Activated naive CD4-positive, alpha-beta T cell treated with anti-CD3 and anti-CD28 coated beads, Interleukin-2, amount 50 U/mL, for 24 hours (primary cell): ENCODE measurements at regions not wholly inside any gene's neighbourhood (a gene's known extent, or its start where the extent isn't known, plus 50 kb on each side); places are given as distances from the start of the nearest gene placed in this dataset.

Experiments used
- H3K27ac Mint-ChIP-seq: one replicate; pipeline ENCODE4 v1.8.0; 2021; ENCODE audit warnings: mild to moderate bottlenecking, mixed read lengths
- H3K27me3 Mint-ChIP-seq: one replicate; pipeline ENCODE4 v1.8.0; 2021; ENCODE audit warnings: mixed read lengths
- H3K36me3 Mint-ChIP-seq: one replicate; pipeline ENCODE4 v1.8.0; 2021; ENCODE audit warnings: mixed read lengths
- H3K4me1 Mint-ChIP-seq: one replicate; pipeline ENCODE4 v1.8.0; 2021; ENCODE audit warnings: mixed read lengths
- H3K4me3 Mint-ChIP-seq: one replicate; pipeline ENCODE4 v1.8.0; 2021; ENCODE audit warnings: mild to moderate bottlenecking, mixed read lengths
- H3K9me3 Mint-ChIP-seq: one replicate; pipeline ENCODE4 v1.8.0; 2021; ENCODE audit warnings: mixed read lengths

DNA sequence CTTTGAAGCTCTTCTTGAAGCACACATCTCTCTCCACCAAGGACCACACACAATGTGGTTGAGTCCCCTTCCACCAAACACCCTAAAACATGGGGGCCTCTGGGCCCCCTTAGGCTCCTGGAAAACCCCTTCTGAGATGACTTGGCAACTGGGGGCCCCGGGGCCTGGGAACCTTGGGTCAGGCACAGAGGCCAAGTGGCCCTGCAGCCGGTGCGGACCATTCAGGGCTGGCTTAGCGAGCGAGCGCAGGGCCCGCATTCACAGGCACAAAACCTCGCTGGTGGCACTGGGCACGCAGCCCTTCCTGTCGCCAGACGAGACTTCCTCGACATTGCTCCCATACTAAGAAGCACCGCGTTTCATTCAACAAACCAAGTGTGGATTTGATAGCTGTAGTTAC, 111.2 kb upstream of the ID2 start:
- Mint-ChIP-seq H3K27ac (no peak overlapping the region), H3K4me3 (no peak overlapping the region), H3K27me3 (no peaks in the 10 kb centered on the region), H3K36me3 (no peaks in the 10 kb centered on the region), H3K9me3 (no peaks in the 10 kb centered on the region), H3K4me1 (peaks cover 15% of the 10 kb centered on the region)

DNA sequence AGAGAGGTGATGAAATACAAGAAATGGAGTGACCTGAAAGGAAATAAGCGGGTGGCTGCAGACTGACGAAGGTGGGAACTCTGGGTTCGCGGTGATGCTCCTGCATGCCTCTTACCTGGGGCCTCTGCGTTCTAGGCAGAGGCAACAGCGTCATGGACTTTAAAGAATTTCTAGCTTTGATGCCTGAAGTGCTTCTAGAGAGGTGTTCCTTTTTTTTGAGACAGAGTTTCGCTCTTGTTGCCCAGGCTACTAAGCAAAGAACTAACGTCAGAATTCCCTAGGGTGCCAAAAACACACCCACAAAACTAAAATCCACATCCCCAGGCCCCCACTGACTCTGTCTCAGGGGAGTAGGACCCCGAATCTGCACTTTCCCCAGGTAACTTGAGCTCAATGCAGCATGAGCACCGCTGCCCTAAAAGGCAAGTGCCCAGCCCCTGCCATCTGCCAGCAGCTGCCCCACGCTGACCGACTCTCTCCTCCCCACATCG, 110.5 kb upstream of the ID2 start:
- Mint-ChIP-seq H3K9me3 (no peaks in the 10 kb centered on the region), H3K27ac (peak overlapping the region; percentile 46), H3K27me3 (peaks cover 3% of the 10 kb centered on the region), H3K4me3 (no peak overlapping the region), H3K36me3 (no peaks in the 10 kb centered on the region), H3K4me1 (peaks cover 22% of the 10 kb centered on the region)

DNA sequence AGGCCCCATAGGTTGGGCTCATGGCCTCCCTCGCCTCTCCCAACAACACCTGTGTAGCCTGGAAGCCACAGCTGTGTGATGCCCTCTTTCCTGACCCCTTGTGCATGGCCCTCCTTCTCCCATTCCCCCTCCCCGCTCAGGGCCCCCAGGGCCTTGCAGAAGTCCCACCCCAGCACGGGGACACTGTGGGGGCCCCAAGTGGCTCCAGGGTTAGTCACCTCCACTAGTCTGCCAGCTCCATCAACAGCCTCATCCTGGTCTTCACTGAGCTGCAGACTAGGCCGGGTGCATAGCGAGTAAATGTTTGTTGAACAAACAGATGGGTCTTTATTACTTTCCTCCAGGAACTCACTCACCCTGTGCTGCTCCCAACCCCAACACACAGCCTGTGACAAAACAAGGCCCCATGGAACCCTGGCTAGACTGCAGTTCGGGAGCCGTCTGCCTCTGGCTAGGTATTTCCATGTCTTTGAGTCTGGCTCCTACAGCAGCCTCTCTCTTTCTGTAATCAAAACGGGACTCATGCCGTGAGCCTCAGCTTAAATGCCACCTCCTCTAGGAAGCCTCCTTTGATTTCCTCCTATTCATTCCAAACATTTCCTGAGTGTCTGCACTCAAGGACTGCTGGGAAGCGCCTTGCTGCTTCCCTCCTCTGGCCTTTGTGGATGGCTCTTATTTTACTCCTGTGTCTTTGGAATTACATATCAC, 109.9 kb upstream of the ID2 start:
- Mint-ChIP-seq H3K4me1 (peaks cover 28% of the 10 kb centered on the region), H3K27me3 (peaks cover 3% of the 10 kb centered on the region), H3K36me3 (no peaks in the 10 kb centered on the region), H3K4me3 (no peak overlapping the region), H3K27ac (no peak overlapping the region), H3K9me3 (no peaks in the 10 kb centered on the region)

DNA sequence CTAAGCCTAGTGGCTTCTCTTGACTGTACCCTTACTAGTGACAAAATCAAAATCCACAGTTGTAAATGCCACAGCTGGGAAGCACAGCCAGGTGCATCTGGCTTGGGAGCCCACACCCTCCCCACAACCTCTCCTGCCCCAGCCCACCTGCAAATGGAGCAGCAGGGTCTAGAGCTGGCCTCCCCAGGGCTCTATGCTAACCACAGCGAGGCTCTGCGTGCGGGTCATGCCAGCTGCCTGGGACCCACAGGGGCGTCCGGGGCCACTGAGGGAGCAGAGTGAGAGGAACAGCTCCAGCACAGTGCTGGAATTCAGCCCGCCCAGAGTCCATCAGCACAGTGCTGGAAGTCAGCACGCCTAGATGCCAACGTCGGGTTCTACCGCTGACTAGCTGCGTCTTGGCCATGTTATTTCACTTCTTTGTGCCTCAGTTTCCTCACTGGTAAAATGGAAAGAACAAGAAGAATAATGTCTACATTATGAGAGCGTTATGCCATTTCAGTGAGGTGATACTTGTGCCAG, 109.1 kb upstream of the ID2 start:
- H3K4me3 Mint-ChIP-seq, result no peak overlapping the region
- no peaks in the 10 kb centered on the region for H3K9me3 Mint-ChIP-seq
- H3K27ac Mint-ChIP-seq, result no peak overlapping the region
- no peaks in the 10 kb centered on the region for H3K36me3 Mint-ChIP-seq
- H3K27me3 Mint-ChIP-seq, result peaks cover 3% of the 10 kb centered on the region
- peaks cover 33% of the 10 kb centered on the region for H3K4me1 Mint-ChIP-seq

DNA sequence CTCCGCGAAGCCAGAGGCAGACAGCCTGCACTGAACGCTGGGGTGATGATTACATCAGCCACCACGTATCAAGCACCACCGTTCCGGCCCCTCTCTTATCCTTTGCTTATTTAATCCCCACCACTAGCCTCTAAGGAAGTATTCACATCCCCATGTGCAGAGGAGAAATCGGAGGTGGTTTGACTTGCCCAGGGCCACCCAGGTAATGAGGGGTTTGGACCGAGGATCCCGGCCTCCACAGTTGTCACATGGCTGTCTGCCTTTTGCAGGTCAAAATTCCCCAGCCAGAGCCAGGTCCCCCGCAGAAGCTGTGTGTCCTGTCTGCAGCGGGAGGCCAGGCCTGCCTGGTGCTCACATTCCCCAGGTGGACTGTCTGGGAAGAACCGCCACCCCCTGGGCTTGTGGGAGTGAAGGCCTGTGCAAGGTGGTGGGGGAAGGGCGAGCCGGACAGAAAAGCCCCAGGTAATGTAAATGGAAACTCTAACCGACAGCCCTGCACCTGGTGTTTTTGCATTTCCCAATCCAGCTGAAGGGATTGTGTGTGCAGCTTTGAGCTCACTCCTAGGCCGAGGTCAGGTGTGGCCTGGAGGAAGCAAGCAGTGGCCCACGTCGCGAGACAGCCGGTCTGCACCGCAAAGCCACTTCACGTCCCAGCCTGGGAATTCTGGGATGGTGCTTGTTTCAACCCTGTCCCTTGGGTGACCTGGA, 108.5 kb upstream of the ID2 start:
- H3K27me3 Mint-ChIP-seq, result peaks cover 3% of the 10 kb centered on the region
- H3K36me3 Mint-ChIP-seq, result no peaks in the 10 kb centered on the region
- peaks cover 33% of the 10 kb centered on the region for H3K4me1 Mint-ChIP-seq

DNA sequence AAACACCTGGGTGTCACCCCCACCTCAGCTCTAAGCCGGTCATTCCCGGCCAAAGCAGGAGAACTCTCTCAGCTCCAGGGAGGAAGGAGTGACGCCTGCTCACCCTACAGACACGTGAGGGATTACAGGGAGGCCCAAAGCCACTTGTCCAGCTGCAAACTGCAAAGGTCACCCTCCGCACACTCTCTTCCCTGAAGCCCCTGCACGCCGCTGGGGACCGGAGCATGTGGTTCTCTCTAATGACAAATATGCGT, 108.0 kb upstream of the ID2 start:
- Mint-ChIP-seq H3K27ac (peak overlapping the region; percentile 46), H3K9me3 (no peaks in the 10 kb centered on the region), H3K4me1 (peaks cover 33% of the 10 kb centered on the region), H3K27me3 (peaks cover 3% of the 10 kb centered on the region), H3K36me3 (no peaks in the 10 kb centered on the region), H3K4me3 (no peak overlapping the region)

More for the DNA sequence above, 108.5 kb upstream of the ID2 start:
- Mint-ChIP-seq H3K27ac (no peak overlapping the region), H3K9me3 (no peaks in the 10 kb centered on the region), H3K4me3 (no peak overlapping the region)

DNA sequence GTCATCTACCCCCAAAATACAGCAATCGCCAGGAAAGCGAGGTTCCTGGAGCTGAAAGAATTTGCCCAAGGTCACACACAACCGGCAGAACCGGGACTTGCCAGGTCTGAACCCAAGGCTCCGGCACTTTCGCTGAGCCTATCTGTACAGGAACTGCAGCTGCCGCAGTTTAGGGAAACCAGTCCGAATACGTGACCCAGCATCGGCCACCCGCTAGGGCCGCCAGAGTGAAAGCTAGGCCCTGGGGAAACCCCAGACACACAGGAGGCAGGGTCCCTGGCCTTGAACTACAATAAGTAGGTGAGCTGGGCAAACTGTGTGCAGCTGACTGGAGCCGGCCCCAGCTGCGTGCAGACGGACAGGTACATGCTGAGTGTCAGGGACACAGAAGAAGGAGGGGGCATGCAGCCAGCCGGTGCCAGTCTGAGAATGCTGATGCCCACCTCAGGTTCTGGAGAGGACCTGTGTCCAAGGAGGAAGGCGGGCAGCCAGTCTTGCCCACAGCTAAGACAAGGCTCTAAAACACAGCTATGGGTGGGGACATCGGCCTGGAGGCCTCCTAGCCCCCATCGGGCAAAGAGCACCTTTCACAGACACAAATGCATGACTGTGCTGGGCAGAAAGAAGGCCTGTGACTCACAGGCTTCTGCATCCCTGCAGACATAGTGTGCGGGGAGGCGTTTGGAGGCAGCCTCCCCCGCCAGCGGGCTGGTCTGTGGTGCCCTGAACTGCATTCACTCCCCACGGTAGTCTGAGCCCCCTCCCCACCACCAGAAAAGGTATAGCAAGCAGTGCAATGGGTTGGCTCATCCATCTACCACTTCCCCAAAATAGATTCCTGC, 107.4 kb upstream of the ID2 start:
- H3K4me1 Mint-ChIP-seq, result peaks cover 34% of the 10 kb centered on the region
- H3K4me3 Mint-ChIP-seq, result peak overlapping the region; percentile 62
- H3K36me3 Mint-ChIP-seq, result no peaks in the 10 kb centered on the region
- H3K9me3 Mint-ChIP-seq, result no peaks in the 10 kb centered on the region
- H3K27me3 Mint-ChIP-seq, result peaks cover 3% of the 10 kb centered on the region
- H3K27ac Mint-ChIP-seq, result peak overlapping the region; percentile 59

DNA sequence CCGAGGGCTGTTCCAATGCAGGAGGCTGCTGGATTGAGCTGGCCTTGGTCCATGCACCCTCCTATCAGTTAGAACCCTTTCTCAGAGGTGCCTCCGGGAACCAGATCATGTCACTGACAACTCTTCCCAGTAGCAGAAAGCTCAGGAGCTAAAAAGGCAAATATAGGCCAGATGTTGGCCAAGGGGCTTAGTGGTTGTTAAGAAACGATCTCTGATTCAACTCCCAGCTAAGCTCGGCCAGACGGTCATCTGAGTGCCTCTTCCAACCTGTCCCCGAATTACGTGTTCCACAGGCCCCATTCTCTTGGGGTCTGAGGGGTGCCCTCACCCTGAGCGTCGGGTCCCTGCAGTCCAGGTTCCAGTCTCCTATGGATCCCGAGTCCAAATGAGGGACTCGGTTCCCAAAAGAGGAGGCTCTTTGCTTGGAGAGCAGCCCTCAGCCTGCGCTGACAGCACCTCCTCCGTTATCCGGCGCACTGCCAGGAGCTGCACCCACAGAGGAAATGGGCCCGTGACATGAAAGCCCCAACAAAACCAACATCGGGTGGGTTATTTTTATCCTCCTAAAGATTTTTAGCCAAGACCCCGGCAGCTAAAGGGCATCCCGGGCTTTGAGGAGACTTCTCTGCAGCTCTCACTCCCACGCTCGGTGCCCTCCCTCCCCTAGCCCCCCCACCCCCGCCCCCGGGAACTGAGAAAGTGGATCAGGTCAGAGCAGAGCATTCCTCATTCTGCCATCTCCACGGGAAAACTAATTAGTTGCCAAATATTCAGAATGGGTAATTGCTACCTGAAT, 106.6 kb upstream of the ID2 start:
- peaks cover 38% of the 10 kb centered on the region for H3K4me1 Mint-ChIP-seq
- peak overlapping the region; percentile 59 for H3K27ac Mint-ChIP-seq

DNA sequence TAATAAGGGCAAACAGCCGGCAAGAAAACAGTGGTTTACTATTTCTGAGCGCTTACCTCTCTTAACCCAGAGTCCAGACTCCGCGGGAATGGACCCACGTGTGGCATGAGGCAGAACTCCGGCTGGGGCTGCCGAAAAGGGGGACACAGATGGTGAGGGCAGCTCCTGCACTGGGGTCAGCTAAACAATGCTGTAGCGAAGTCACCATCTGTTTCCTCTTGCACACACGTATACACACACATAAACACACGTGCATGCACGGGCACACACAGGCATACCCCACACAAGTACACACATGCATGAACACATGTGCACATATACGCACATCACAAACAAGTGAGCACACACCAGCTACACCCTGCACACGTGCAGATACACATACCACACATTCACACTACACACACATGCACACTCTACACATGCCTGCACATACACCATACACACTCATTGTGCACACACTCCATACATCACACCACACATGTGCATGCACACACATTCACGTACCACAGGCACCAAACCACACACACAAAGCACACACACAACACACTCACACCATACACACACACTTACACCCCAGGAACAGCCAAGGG, 105.9 kb upstream of the ID2 start:
- peak overlapping the region; percentile 54 for H3K4me3 Mint-ChIP-seq
- H3K4me1 Mint-ChIP-seq, result peaks cover 44% of the 10 kb centered on the region
- H3K36me3 Mint-ChIP-seq, result no peaks in the 10 kb centered on the region
- no peaks in the 10 kb centered on the region for H3K9me3 Mint-ChIP-seq
- H3K27ac Mint-ChIP-seq, result peak overlapping the region; percentile 8
- H3K27me3 Mint-ChIP-seq, result peaks cover 3% of the 10 kb centered on the region

More for the DNA sequence above, 106.6 kb upstream of the ID2 start:
- H3K27me3 Mint-ChIP-seq, result peaks cover 3% of the 10 kb centered on the region
- no peaks in the 10 kb centered on the region for H3K9me3 Mint-ChIP-seq
- H3K4me3 Mint-ChIP-seq, result peak overlapping the region; percentile 62
- no peaks in the 10 kb centered on the region for H3K36me3 Mint-ChIP-seq

DNA sequence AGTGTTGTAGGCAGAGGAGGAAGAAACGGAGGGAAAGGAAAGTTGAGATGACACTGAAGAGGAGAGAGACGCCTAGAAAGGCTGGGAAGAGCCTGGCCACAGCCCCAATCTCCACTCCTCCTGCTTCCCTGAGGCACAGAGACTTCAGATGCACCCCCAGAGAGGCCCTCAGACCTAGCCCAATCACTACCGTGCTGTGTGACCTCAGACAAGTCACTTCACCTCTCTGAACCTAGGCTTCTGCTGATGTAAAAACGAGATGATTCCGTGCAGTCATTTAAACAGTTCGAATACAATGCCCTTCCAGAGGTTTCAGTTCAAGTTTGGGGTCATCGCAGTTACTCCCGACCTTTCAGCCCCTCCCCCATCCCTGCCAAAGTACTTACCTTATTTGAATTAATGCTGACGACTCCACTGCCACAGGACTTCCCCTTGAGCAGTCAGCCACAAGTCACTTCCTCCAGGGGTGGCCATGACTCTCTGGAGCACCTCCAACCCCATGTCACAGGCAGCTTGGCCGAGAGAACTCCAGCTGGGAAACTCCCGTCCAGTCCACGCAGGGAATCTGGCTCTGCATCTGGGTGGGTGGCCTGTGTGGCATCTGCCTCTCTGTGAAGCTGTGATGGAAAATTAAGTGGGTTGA, 105.2 kb upstream of the ID2 start:
- Mint-ChIP-seq H3K9me3 (no peaks in the 10 kb centered on the region), H3K4me1 (peaks cover 47% of the 10 kb centered on the region), H3K27ac (peak overlapping the region; percentile 8), H3K4me3 (peak overlapping the region; percentile 51), H3K36me3 (no peaks in the 10 kb centered on the region), H3K27me3 (peaks cover 3% of the 10 kb centered on the region)

DNA sequence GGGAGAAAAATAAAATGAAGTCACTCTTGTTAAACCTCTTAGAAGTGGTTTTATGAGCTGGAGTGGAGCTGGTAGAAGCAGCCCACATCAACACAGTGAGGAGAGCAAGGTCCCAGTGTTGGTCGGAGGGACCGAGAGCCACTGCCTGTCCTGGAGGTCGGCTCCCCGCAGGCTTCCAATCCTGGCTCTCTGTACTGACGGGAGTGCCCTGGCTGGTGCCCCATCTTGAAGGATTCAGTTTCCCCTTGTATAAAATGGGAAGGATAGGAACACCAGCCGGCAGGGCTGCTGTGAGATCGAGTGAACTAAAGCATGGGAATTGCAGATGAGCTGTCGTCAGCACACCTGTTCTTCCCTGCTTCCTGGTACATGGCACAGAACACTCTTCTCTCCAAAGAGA, 104.3 kb upstream of the ID2 start:
- H3K4me3 Mint-ChIP-seq, result no peak overlapping the region
- H3K4me1 Mint-ChIP-seq, result peaks cover 47% of the 10 kb centered on the region
- H3K27me3 Mint-ChIP-seq, result peaks cover 3% of the 10 kb centered on the region
- H3K27ac Mint-ChIP-seq, result no peak overlapping the region
- no peaks in the 10 kb centered on the region for H3K36me3 Mint-ChIP-seq
- no peaks in the 10 kb centered on the region for H3K9me3 Mint-ChIP-seq

DNA sequence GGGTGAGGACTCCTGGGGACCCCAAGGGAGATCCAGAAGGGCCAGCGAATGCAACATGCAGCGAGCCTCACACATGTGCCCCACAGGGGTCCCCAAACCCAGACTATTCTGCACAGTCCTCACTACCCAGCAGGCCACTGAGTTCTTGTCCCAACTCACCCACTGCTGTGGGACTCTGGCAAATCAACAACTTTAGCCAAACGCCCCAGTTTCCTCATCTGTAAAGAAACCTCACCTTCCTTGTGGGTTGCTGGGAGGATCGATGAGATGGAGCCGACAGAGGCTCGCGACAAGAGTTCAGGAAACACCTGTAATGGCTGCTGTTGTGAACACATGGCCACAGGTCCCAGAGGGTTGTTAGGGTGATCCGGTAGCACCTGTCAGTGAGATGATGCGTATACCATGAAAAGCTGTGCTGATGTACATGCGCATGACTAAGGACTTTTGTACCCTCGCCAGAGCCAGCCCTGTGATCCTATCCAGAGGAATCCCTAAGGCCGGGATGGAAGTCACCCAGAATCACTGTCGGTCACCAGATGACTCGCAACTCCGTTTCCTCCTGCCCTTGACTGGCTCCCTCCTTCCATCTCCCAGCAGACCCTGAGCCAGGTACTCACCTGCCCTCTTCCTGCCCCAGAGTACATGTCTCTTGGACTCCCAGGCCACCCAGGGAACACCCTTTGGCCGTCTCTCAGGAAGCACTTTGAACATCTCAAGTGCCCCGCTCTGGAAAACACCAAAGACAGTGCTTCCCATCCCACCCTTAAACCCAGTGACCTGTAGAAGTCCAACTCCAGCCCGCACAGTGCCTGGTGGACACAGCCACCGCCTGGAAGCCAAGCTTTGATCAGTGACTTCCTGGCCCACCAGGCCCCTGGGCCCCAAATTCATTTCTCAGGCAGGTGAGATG, 103.3 kb upstream of the ID2 start:
- Mint-ChIP-seq H3K9me3 (no peaks in the 10 kb centered on the region), H3K36me3 (no peaks in the 10 kb centered on the region), H3K4me1 (peaks cover 50% of the 10 kb centered on the region), H3K27ac (no peak overlapping the region), H3K27me3 (peaks cover 3% of the 10 kb centered on the region), H3K4me3 (no peak overlapping the region)

DNA sequence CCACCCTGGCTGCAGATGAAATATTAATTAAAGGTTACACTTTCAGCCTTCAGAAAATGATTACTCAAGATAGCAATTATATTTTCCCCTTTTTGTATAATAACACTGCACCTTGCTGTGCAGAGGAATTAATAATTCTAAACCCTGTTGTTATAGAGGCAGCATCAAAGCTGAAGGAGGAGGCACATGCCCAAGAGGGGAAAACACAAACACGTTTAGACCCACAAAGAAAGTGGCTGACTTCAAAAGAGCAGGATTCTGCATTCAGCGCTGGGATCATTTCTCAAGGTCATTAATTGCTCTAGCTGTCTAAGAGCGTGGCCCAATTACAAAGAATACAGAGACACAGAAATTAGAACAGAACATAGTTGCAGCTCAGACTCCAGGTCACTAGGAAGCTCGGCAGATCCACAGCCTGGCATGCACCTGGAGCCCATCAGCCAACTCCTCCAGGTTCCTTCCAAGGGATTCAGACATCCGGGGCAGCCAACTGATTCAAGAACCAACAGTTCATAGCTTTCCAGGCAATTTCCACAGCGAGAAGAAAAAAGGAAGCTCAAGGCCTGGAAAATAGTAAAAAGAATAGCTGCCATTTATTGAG, 102.3 kb upstream of the ID2 start:
- H3K27me3 Mint-ChIP-seq, result peaks cover 3% of the 10 kb centered on the region
- H3K36me3 Mint-ChIP-seq, result no peaks in the 10 kb centered on the region
- no peak overlapping the region for H3K4me3 Mint-ChIP-seq
- H3K27ac Mint-ChIP-seq, result no peak overlapping the region
- H3K9me3 Mint-ChIP-seq, result no peaks in the 10 kb centered on the region
- peaks cover 50% of the 10 kb centered on the region for H3K4me1 Mint-ChIP-seq
